ENCODE measurements at regions not wholly inside any gene's neighbourhood (a gene's known extent, or its start where the extent isn't known, plus 50 kb on each side); places are given as distances from the start of the nearest gene placed in this dataset.

DNA sequence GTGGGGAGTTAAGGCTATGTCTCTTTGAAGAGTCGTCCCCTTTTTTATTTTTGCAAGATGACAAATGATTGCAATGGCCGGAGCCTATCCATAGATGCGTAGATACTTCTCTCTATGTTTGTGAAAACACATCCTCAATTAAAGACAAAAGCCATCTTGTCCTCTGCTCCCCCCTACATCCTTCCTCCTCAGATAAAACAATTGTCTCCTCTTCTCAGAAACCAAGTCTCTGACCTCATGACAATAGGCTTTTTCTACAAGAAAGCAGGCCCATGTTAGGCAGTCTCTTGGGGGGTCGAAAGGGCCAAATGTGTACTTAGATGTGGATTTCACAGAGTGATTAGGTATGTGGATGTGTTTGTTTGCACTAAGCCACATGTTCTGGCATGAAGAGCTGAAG, 51.1 kb upstream of the SSTR4 start:
- no peak overlapping the region for H3K9ac ChIP-seq (ENCODE audit: low read depth, low read length)
- CTCF ChIA-PET: no interaction called here
- no peak overlapping the region for H2BK120ac ChIP-seq (ENCODE audit: low read depth, low read length)
- H3K9me3 ChIP-seq (ENCODE audit: control insufficient read depth, insufficient read depth, low read length): no peaks in the 10 kb centered on the region
- POLR2A ChIA-PET (ENCODE audit: unreplicated experiment): no interaction called here
- no peaks in the 10 kb centered on the region for H4K20me1 ChIP-seq (ENCODE audit: insufficient read depth, low read length)
- no peak overlapping the region for H3K4ac ChIP-seq (ENCODE audit: low read depth, low read length)
- no peak overlapping the region for H3K27ac ChIP-seq (ENCODE audit: insufficient read depth, low read length)
- H3K4me2 ChIP-seq (ENCODE audit: low read depth, low read length): no peak overlapping the region
- TF ChIP-seq, protein P1, sequence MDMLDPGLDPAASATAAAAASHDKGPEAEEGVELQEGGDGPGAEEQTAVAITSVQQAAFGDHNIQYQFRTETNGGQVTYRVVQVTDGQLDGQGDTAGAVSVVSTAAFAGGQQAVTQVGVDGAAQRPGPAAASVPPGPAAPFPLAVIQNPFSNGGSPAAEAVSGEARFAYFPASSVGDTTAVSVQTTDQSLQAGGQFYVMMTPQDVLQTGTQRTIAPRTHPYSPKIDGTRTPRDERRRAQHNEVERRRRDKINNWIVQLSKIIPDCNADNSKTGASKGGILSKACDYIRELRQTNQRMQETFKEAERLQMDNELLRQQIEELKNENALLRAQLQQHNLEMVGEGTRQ (IDR thresholded peaks at IDR 0.05; ENCODE audit: low read depth, low read length): no peak
- no peak for TF ChIP-seq MAZ (IDR thresholded peaks at IDR 0.05; ENCODE audit: borderline replicate concordance, low read depth, low read length)
- TF ChIP-seq RAD21 (IDR thresholded peaks at IDR 0.05; ENCODE audit: low read length): no peak
- no peak for TF ChIP-seq BHLHE40 (IDR thresholded peaks at IDR 0.05; ENCODE audit: low read depth, low read length)
- no peak for TF ChIP-seq POLR2A (IDR thresholded peaks at IDR 0.05; ENCODE audit: low read depth, low read length)
- no peak for TF ChIP-seq MAFK (IDR thresholded peaks at IDR 0.05; ENCODE audit: low read depth, low read length)
- no peak for TF ChIP-seq SMC3 (IDR thresholded peaks at IDR 0.05; ENCODE audit: low read depth, low read length)
- TF ChIP-seq RFX5 (IDR thresholded peaks at IDR 0.05; ENCODE audit: low read depth, low read length): no peak
- no peak for TF ChIP-seq CHD1 (IDR thresholded peaks at IDR 0.05; ENCODE audit: low read depth, low read length)
- TF ChIP-seq, protein P2, sequence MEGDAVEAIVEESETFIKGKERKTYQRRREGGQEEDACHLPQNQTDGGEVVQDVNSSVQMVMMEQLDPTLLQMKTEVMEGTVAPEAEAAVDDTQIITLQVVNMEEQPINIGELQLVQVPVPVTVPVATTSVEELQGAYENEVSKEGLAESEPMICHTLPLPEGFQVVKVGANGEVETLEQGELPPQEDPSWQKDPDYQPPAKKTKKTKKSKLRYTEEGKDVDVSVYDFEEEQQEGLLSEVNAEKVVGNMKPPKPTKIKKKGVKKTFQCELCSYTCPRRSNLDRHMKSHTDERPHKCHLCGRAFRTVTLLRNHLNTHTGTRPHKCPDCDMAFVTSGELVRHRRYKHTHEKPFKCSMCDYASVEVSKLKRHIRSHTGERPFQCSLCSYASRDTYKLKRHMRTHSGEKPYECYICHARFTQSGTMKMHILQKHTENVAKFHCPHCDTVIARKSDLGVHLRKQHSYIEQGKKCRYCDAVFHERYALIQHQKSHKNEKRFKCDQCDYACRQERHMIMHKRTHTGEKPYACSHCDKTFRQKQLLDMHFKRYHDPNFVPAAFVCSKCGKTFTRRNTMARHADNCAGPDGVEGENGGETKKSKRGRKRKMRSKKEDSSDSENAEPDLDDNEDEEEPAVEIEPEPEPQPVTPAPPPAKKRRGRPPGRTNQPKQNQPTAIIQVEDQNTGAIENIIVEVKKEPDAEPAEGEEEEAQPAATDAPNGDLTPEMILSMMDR (conservative IDR thresholded peaks at IDR 0.05; ENCODE audit: low read depth, low read length): no peak
- TF ChIP-seq, protein P3, sequence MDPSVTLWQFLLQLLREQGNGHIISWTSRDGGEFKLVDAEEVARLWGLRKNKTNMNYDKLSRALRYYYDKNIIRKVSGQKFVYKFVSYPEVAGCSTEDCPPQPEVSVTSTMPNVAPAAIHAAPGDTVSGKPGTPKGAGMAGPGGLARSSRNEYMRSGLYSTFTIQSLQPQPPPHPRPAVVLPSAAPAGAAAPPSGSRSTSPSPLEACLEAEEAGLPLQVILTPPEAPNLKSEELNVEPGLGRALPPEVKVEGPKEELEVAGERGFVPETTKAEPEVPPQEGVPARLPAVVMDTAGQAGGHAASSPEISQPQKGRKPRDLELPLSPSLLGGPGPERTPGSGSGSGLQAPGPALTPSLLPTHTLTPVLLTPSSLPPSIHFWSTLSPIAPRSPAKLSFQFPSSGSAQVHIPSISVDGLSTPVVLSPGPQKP (IDR thresholded peaks at IDR 0.05; ENCODE audit: borderline replicate concordance, low read depth, low read length): no peak
- no peak for TF ChIP-seq MXI1 (IDR thresholded peaks at IDR 0.05; ENCODE audit: borderline replicate concordance, low read depth, low read length)
- no peak for TF ChIP-seq NFE2L2 (IDR thresholded peaks at IDR 0.05; ENCODE audit: low read depth, low read length)
- no peak for TF ChIP-seq CEBPB (IDR thresholded peaks at IDR 0.05; ENCODE audit: low read depth, low read length)
- H3K23ac ChIP-seq (ENCODE audit: low read depth, low read length): no peak overlapping the region
- no peak overlapping the region for H2AK5ac ChIP-seq (ENCODE audit: low read depth, low read length)
- in situ Hi-C loops (cut with MboI; ENCODE audit: low sequenced_read_pairs) (no loop called here), intact Hi-C loops (cut with micrococcal nuclease) (no loop called here), dilution Hi-C loops (cut with HindIII; ENCODE audit: low sequenced_read_pairs, unreplicated experiment) (no loop called here)
- WGBS, 2 experiments (ENCODE audit: extremely low coverage in 2 of 2, insufficient read length in 1 of 2): no CpG with 5 or more reads among the region's 4 CpGs
- no peak overlapping the region for H2BK15ac ChIP-seq (ENCODE audit: low read depth, low read length)
- no peak overlapping the region for H2AFZ ChIP-seq (replicated peaks; ENCODE audit: low read length, poor library complexity)
- no TSS peak for BruUV-seq (replicated peaks)
- no peak overlapping the region for H4K5ac ChIP-seq (ENCODE audit: low read depth, low read length)
- peaks cover 2% of the 10 kb centered on the region; the same call in 1 of the 2 replicates for H3K27me3 ChIP-seq (ENCODE audit: control insufficient read depth, insufficient read depth, low read length)
- H3K4me3 ChIP-seq (ENCODE audit: insufficient read depth, low read depth, low read length): no peak overlapping the region
- no peak for ATAC-seq (ENCODE audit: low read depth)
- no peak overlapping the region for H3K56ac ChIP-seq (ENCODE audit: extremely low read depth, insufficient read depth, low read length)
- H4K91ac ChIP-seq (ENCODE audit: insufficient read depth, low read depth, low read length): no peak overlapping the region
- H3K9me1 ChIP-seq (ENCODE audit: insufficient read depth, low read length): no peaks in the 10 kb centered on the region
- H3K79me1 ChIP-seq (ENCODE audit: low read depth in 1 of 2, low read length in 2 of 2): no peaks in the 10 kb centered on the region
- no peak overlapping the region for H2AK9ac ChIP-seq (replicated peaks; ENCODE audit: low read depth, low read length, poor library complexity)
- H3K36me3 ChIP-seq (ENCODE audit: control insufficient read depth, insufficient read depth, low read length): no peaks in the 10 kb centered on the region
- no peak overlapping the region for H4K8ac ChIP-seq (ENCODE audit: low read depth in 2 of 2, low read length in 2 of 2)
- no peak for DNase-seq
- no peak overlapping the region for H2BK5ac ChIP-seq (ENCODE audit: low read depth, low read length, poor library complexity, severe bottlenecking)
- H3K14ac ChIP-seq (replicated peaks; ENCODE audit: low read depth, low read length): no peak overlapping the region
- H2BK20ac ChIP-seq (ENCODE audit: low read depth, low read length): no peak overlapping the region
- H3K4me1 ChIP-seq (ENCODE audit: control insufficient read depth, insufficient read depth, low read length): no peaks in the 10 kb centered on the region
- H3K18ac ChIP-seq (ENCODE audit: low read depth, low read length): no peak overlapping the region
